ENCODE measurements at regions not wholly inside any gene's neighbourhood (a gene's known extent, or its start where the extent isn't known, plus 50 kb on each side); places are given as distances from the start of the nearest gene placed in this dataset.

- TF ChIP-seq CTCF (IDR thresholded peaks at IDR 0.05; ENCODE audit: extremely low read depth in 1 of 2, insufficient read depth in 1 of 2, low read depth in 1 of 2, low read length in 2 of 2) (no peak), MYC (IDR thresholded peaks at IDR 0.05; ENCODE audit: low read depth, low read length) (no peak), POLR2A (IDR thresholded peaks at IDR 0.05; ENCODE audit: low read depth, low read length) (no peak), JUN (IDR thresholded peaks at IDR 0.05; ENCODE audit: borderline replicate concordance, insufficient read depth, insufficient read length, low read depth) (no peak), EZH2 (IDR thresholded peaks at IDR 0.05; ENCODE audit: borderline replicate concordance, low read depth, low read length, severe bottlenecking) (no peak), POLR2AphosphoS5 (IDR thresholded peaks at IDR 0.05; ENCODE audit: insufficient read depth, low read depth, low read length) (no peak)
Measured at GRCh38 chr13:30091691-30092090, 215.7 kb downstream of the KATNAL1 start.
